ENCODE measurements at regions not wholly inside any gene's neighbourhood (a gene's known extent, or its start where the extent isn't known, plus 50 kb on each side); places are given as distances from the start of the nearest gene placed in this dataset.

DNA sequence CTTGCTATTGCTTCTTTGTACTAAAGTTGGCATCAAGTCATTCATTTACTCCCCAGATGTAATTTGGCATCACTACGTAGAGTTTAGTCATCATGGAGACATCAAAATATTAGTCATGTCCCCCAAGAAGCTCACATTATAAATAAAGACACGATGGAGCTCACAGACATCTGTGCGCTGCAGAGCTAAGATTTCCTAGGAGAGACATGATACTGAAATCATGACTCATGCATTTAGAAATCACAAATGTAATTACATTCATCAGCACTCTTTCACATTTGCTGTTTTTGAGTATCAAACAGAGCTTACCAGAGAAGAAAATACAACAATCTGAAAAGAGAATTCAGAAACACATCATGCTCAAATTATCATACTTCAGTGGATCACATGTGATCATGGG lies 169.8 kb downstream of the LRIG3 start:
- TF ChIP-seq CTCF (IDR thresholded peaks at IDR 0.05; ENCODE audit: insufficient read depth, low read length, poor library complexity, severe bottlenecking), result no peak
- no peak for TF ChIP-seq EZH2phosphoT487 (conservative IDR thresholded peaks at IDR 0.05; ENCODE audit: low read length)
